ENCODE measurements at regions not wholly inside any gene's neighbourhood (a gene's known extent, or its start where the extent isn't known, plus 50 kb on each side); places are given as distances from the start of the nearest gene placed in this dataset.
"Not testable (repeated sequence)": the region's sequence is repeated elsewhere in the genome, so short reads cannot be mapped to it uniquely, and the experiment has no call there.

DNA sequence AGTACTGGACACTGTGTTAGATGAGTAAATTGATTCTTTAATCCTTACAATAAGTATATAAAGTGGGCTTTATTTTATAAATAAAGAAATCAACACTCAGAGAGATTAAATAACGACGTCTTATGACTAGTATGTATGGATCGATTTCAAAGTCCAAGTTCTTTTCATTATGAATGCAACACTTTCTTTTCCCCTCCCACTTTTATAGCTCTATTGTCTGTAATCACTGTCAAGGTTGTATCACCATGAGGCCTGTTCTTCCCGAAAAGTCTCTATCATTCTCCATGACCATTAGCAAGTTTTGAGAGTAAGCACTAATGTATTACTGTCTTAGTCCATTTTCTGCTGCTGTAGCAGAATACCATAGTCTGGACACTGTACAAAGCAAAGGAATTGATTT lies 228.4 kb downstream of the TLR4 start:
- DNase-seq (ENCODE audit: low read depth in 4 of 4, low spot score in 3 of 4), result no peak

DNA sequence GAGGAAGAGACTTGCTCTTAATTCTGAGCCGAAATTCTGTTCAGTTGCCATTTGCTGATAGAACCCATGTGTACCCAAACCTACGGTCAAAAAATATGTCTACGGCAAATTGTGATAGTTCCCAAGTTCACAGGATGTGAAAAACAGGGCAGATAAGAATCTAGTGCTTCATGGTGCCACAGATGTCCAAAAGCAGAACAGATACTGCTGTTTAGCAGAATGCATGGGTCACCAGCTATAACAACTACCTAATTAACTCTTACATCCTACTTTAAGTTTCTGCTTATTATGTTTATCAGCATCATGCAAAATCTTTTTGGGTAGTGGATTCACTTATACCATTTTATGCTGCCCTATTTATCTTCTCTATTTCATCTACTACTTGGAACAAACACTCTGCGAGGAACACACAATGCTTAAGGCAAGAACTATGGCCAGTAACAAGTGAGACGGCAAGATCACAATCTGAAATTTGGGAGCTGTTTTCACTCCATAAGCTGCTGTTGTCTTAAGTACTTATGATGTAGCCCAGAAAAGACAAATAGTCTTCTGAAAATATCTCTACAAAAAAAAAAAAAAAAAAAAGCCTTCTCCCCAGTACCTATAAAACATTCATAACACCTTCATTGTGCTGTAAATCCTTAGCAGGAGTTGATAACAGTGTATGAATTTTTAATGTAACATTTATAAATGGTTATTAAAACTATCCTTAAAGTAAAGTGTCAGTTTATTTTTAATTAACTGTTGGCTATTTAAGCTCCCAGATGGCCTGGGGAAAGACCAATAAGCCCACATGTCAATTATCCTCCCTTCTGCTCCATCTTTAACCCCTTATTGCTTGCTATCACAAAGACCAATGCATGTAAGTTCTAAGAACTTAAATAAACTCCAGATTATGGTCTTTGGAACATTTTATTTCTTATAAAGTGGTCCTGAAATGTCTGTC lies 232.3 kb downstream of the TLR4 start:
- no peak for DNase-seq (ENCODE audit: low read depth in 4 of 4, low spot score in 3 of 4)

DNA sequence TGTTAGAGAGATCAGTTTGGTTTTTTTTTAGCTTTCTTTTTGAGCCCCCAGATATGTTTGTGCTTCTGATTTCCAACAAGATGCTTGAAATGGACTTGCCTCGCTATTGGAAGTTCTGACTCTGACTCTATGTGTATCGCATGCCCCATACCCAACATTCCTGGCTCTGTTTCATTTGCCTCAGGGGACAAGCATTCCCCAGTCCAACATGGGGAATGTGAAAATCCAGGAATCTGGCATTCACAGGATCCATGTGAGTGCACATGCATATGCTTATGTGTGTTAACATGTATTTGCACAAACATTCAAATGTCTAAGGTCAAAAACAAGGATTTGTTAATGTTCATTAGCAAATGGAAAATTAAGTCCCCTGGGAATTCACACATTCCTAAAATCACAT lies 233.9 kb downstream of the TLR4 start:
- DNase-seq (ENCODE audit: low read depth in 4 of 4, low spot score in 3 of 4), result peak in 1 of 4 donors; percentile 12

DNA sequence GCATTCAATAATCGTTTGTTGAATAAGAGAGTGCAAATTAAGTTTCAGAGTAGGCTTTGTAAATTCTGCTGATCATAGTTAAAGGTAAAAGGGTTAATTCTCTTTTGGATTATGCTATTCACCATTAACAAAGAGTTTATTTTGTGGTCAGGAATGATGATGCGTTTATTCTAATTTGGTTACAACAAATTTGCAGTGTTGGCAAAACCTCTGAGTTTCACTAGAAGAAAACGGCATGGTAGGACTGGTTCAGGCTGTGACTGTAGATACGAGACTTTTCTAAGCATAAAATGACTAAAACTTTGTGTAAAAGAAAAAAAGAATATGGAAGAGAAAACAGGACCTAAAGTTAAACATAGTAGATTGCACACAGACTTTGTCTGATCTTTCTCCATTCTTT lies 234.7 kb downstream of the TLR4 start:
- no peak for DNase-seq (ENCODE audit: low read depth in 4 of 4, low spot score in 3 of 4)

DNA sequence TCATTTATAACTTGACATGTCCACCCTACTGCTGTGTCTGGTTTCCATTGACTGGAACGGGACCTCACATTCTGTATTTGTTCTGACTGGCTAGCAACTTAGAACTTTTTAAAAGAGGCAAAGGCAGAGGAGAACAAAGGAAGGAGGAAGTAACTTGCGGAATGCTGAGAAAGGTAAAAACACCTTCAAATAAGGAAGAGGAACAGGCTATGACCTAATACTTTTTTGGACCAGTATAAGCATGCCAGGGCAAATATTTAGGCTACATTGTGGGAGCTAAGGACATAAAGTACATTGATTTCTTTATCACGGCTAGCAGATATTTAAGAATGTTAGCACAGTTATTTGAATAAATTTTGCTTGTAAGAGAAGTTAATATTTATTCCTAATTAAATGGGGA lies 240.5 kb downstream of the TLR4 start:
- not testable (repeated sequence) for DNase-seq (ENCODE audit: low read depth in 4 of 4, low spot score in 3 of 4)

DNA sequence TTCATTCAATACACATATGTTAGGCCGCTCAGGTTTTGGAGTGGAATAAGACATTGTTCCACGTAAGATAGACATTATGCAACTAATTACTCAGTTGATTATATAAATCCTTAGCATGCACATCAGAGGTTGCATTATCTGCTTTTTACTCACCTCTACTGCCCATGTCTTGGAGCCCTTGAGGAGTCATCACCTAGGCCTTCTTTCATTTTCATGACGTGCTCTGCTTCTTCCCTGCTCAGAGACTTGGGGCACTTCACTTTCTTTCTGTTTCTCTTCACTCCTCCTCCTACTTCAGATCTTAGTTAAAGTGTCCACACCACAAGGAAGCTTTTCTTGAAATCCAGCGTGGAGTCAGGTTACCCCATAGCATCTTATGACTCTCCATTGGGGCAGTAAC lies 241.1 kb downstream of the TLR4 start:
- DNase-seq (ENCODE audit: low read depth in 4 of 4, low spot score in 3 of 4), result no peak

DNA sequence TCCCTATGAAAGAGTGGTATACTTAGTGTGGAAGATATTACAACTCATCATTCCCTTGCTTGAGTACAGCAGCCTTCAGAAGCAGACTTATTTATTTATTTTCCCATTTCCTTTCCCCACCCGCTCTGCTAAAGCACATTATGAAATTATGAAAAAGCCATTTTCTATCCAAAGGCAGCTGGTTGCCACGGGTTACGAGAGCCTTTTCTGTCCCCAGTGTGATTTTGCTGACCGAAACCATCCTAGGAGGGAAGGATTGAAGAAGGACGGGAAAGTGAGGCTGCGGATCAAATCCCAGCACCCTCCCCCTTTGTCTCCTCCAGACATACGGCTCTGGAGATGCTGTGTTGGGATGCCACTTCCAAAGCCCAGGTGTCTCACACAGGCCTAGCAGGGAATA lies 246.9 kb downstream of the TLR4 start:
- no peak for DNase-seq (ENCODE audit: low read depth in 4 of 4, low spot score in 3 of 4)

DNA sequence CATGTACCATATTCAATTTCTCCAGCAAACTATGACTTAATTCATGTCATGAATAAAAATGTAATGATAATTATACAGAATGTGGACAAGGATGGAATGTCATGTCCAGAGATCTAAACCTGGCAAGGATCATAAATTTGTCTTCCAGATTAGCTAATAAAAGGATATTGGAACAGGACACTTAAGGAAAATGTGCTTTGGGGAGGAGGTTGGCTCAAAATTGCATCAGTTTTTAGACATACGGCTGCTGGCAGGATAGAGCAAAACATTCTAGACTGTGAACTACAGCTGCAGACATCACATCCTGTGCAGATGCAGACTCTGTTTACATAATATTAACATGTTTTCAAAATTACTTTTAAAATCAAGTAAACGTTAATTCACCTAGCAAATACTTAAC lies 248.4 kb downstream of the TLR4 start:
- no peak for DNase-seq (ENCODE audit: low read depth in 4 of 4, low spot score in 3 of 4)

DNA sequence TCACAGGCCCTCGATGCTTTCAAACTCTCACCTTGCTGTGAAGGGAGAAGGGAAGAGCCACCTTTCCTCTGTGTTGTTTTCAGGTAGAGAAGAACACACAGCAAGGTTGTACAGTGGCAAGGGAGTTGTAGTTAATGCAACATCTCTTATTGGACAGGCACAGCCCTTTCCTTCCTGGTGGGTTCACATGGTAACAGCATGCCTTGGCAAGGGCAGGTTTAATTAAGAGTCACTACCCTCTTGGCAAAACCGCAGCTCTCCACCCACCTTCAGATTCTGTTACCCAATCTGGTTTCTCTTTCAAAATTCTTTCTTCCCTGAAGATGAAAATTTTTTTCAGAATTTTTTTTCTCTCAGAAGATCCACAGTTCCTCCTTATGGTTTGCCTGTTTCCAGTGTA lies 253.1 kb downstream of the TLR4 start:
- no peak for DNase-seq (ENCODE audit: low read depth in 4 of 4, low spot score in 3 of 4)

DNA sequence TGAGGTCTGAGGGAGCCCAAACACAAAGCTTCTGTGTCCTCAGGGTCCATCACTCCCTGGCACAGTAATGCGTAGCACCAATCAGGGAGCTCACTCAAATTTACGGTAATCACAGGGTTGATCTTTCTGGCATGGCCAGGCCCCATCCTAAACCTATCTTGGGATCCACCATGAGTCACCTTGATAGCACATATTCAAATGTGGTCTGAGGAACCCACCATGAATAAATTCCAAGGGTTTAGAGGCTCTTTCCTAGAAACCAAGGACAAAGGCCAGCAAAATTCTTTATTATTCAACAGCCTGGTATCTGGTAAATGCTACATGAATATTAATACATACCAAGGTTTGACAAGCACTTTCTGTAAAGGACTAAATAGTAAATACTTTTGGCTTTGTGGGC lies 254.5 kb downstream of the TLR4 start:
- no peak for DNase-seq (ENCODE audit: low read depth in 4 of 4, low spot score in 3 of 4)

DNA sequence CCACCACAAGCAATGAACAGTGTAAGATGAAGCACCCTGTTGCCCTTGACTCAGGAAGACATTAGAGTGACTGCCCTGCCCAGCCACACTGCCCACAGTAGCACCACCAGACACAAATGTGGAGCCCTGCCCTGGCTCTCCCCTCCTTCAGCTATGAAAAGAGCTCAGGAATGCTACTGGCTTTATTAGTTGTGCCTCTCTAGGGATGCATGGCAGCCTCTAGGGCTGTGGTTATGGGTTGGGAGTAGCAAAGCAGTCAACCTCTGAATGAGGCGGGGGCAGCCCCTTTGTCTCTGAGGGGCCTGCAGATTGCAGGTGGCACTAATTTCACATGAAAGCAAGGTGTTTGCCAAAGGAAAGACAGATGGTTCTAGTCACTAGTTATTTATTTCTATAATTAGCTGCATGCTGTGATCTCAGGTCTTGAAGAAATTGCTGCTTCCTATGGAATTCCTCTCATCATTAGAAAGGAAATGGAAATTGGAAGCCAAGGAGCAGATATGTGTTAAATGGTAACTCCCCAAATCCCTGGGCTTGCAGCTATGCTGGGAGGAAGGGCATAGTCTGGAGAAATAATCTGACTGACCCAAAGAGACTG lies 259.4 kb downstream of the TLR4 start:
- no peak for DNase-seq (ENCODE audit: low read depth in 4 of 4, low spot score in 3 of 4)

DNA sequence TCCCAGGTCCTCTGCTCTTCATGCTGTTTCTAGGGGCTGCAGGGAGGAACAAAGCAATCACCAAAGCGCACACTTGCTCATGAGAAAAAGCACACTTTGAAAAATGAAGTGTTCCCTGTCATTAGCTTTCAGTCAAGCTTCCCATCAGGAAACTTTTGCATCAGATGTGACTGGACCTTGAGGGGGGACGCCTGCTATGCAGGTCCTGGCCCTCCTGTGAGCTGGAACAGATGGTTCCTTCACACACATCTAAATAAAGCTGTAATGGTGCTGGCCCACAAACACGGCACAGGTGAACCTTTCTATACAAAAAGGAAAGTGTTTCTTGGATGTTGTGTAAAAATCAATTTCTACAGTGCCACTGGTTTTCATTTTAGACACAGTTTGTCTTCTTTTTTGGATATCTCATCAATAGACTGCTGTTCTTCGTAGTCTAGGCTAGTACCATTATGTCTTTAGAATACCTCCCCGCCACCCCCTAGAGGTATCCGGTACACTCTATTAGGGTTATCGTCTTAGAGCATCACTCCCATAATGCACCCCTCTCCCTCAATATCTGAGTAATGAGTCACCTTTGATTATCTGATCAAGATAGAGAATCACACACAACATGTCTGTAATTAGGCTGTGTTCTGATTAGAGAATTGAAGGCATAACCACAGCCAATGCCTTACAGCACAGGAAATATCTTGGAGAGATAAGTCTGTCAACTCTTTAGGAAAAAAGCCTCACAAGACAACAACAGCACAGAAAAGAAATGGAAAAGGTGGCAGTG lies 266.3 kb downstream of the TLR4 start:
- no peak for DNase-seq (ENCODE audit: low read depth in 4 of 4, low spot score in 3 of 4)

DNA sequence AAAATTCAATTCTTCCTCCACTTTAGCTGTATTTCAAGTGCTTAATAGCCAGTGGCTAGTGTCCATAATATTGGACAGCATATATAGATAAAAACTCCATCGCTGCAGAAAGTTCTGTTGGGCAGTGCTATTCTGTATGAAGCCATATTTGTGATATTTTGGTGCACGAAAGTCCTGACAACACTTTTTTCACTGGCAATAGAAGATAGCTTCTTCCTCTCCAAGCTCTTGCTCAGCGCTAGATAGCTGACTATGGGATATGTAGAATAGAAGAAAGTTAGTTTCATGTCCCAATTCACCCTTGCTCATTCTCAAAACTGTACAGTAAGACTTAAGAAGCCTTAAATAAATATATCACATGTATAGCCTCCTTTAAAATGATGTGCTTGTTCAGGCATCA lies 269.9 kb downstream of the TLR4 start:
- DNase-seq (ENCODE audit: low read depth in 4 of 4, low spot score in 3 of 4), result no peak

DNA sequence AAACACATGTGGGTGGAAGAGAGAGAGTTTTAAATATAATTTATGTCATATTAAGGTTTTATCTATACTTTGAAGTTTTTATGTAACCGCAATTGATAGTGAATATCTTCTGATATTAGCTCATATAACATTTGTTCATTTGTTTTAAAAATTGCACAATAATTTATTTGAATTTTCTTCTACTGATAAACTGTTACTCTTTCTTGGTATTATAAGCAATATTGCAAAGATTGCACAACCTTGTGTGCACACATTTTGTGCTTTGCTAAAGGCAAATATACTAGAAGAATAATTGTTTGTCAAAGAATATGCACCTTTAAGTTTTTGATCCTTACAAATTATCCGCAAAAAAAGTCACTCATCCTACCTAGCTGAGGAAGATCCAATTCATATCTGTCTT lies 275.7 kb downstream of the TLR4 start:
- no peak for DNase-seq (ENCODE audit: low read depth in 4 of 4, low spot score in 3 of 4)

DNA sequence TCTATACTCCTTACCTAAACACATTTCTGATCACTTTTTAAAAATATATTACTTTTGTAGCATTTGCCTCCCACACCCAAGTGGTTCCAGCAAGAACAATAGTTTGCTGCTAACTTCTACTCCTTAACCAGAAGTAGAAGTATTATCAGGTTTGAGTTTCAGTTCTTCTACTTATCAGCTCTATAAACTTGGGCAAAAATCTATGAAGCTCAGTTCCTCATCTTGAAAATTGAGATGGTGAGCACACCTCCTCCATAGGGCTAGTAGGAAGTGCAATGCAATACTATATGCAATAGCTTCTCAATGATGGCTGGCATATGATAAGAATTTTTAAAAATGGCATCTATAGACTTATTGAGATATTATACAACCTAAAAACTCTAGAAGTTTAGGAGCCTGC lies 283.7 kb downstream of the TLR4 start:
- no peak for DNase-seq (ENCODE audit: low read depth in 4 of 4, low spot score in 3 of 4)

DNA sequence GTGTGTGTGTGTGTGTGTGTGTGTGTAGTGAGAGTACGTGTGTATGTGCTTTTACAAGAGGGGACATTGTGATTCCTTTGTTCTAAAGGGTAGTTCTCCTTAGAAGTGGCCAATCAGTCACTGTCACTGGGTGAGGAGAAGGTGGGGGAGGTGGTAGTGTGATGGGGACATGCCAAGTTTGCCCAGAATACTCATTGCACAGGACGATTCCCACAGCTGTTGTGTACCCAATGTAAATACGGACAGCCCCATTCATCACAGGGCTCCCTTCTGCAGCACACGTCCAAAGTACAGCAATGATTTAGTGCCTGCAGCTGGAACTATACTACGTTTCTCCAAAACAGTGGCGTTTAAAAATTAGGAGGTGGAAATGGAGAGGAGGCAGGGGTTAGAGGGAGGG lies 287.8 kb downstream of the TLR4 start:
- DNase-seq (ENCODE audit: low read depth in 4 of 4, low spot score in 3 of 4), result peak in 2 of 4 donors; percentile 29 to 30

DNA sequence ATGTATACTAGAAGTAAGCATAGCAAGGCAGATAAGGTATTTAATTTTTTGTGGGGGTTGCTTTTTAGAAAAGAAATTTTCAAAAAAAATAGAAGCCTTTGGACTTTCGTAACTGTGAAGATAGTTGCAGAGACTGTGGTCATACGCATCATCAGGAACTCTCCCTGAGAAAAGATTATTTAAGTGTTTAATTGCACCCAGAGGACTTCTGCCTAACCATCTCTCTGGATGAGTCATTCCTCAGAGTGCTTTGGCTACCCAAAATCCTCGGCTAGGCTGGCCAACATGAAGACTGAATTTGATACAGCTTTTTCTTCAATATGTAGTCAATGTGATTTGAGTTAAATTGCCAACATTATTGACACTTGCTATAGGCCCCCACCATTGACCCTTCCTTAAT lies 296.4 kb downstream of the TLR4 start:
- no peak for DNase-seq (ENCODE audit: low read depth in 4 of 4, low spot score in 3 of 4)

DNA sequence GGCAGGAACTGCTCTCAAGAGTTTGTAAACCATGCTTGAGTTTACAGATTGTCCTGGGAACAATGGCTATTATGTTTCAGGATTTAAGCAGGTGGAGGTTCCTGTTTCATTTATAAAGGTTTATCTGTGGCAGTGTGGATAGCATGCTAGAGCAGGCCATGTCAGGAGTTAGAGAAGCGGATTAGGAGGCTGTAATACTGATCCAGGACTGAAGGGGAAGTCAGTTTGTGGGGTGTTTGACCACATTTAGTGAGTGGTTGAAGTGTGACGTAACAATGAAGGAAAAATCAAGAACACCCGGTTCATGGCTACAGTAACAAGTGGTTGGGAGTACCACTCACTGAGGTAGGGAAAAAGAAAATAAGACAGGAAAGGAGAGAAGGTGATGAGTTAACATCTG lies 299.0 kb downstream of the TLR4 start:
- no peak for DNase-seq (ENCODE audit: low read depth in 4 of 4, low spot score in 3 of 4)

DNA sequence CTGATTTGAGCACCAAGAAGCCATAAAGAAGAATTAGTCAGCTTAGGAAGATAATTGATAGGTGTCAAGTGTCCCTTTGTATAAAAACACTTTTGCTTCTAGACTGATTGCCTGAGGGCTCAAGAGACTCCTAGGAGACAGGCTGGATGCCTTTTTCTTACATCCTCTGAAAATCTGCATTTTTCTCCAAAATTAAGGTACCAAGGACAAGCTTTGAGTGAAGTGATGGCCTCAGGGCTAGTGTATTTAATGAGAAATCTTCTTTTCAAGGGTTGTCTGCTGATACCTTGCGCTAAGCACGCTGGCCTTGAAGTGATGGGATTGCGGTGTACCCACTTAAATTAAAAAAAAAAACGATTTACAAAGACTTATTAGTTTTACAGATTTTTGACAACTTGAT lies 304.0 kb downstream of the TLR4 start:
- DNase-seq (ENCODE audit: low read depth in 4 of 4, low spot score in 3 of 4), result no peak

DNA sequence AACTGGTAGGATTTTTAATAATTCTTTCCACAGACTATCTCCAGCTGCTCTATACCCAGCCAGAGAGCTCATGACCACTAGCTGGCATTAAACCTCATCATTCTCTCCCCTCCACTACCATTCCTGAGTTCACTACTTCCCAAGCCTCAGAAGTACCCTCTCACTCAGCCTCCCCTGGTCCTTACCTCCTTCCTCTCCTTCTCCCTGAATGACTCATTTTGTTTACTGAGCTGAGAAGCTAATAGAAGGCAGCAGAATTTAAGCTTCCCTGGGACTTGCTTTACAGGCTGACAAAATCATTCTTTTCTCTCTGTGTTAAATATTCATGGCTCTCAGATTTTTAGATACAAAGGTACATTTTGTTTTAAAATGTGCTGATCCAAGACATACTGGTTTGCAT lies 305.4 kb downstream of the TLR4 start:
- DNase-seq (ENCODE audit: low read depth in 4 of 4, low spot score in 3 of 4), result no peak

DNA sequence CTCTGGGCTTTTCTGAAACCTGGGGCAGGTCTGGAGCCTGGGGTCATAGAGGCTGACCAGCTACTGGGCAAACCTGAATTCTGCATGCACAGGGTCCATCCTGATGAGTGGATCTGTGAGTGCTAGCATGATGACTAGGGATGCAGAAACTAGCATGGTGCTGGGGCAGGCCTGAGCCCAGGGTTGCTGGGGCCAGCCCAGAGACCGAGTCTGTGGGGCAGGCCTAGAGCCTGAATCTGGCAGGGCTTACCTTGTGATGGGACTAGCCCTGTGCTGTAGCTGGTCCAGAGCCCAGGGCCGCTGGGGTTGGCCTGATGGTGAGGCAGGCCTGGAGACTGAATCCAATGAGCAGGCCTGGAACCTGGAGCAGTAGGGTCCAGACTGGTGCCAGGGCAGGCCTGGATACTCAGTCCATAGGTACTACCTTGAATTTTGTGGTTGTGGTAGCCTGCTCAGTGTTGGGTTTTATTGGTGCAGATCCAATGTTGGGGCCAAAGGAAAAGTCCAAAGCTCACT lies 313.5 kb downstream of the TLR4 start:
- no peak for DNase-seq (ENCODE audit: low read depth in 4 of 4, low spot score in 3 of 4)

Data from right renal pelvis (tissue), 4 donors.